AG10803 (cell line): ENCODE measurements at regions not wholly inside any gene's neighbourhood (a gene's known extent, or its start where the extent isn't known, plus 50 kb on each side); places are given as distances from the start of the nearest gene placed in this dataset.

Source experiments
- DNase-seq: peaks from one replicate; pipeline ENCODE4 v3.0.0; 2010; ENCODE audit warnings: low read depth
- H3K4me3 ChIP-seq: 2 replicates; pipeline ENCODE4 v1.5.1; 2011; ENCODE audit warnings: mild to moderate bottlenecking, low read length, control low read depth
- TF ChIP-seq, protein P1 (sequence below): conservative IDR thresholded peaks from 2 replicates; pipeline ENCODE4 v1.5.1; 2011; ENCODE audit warnings: mild to moderate bottlenecking, low read length, control low read depth, inconsistent platforms

DNA sequence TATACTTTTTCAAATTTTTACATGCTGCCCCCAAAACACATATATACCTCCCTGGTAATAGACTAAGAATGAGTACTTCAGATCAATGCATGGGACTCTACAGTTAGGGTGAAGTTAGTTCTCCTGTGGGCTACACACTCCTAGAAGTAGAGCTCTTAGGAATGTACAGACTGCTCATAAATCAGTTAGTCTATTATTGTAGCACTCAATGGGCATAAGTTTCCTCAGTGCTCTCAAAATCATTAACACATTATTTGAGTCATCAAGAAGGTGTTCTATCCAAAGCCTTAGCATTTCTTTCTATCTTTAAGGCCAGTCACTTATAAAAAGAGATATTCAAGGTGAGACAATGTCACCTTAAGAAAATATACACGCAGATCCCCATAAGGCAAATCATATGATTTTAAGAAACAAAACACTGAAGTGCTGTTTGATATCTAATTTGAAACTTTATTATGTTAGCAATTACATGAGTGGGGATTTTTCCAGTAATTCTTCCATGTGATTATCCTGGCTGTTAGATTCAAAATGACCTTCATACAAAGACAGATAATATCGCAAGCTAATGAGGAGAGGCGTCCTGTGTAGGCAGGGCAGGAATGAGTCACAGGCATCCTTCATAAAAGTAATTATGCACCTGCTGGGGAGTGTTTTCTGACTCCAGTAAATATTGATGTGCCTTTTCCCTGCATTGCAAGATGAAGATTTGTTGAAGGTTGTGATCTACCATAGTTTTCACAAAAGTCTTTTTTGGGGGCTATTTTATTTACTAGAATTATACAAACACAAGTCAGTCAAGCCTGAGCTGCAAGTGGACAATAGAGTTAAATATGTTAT is 167.2 kb upstream of the ATP1B1 start:
- TF ChIP-seq, protein P1, sequence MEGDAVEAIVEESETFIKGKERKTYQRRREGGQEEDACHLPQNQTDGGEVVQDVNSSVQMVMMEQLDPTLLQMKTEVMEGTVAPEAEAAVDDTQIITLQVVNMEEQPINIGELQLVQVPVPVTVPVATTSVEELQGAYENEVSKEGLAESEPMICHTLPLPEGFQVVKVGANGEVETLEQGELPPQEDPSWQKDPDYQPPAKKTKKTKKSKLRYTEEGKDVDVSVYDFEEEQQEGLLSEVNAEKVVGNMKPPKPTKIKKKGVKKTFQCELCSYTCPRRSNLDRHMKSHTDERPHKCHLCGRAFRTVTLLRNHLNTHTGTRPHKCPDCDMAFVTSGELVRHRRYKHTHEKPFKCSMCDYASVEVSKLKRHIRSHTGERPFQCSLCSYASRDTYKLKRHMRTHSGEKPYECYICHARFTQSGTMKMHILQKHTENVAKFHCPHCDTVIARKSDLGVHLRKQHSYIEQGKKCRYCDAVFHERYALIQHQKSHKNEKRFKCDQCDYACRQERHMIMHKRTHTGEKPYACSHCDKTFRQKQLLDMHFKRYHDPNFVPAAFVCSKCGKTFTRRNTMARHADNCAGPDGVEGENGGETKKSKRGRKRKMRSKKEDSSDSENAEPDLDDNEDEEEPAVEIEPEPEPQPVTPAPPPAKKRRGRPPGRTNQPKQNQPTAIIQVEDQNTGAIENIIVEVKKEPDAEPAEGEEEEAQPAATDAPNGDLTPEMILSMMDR = no peak
- H3K4me3 ChIP-seq = no peak overlapping the region
- no peak for DNase-seq

DNA sequence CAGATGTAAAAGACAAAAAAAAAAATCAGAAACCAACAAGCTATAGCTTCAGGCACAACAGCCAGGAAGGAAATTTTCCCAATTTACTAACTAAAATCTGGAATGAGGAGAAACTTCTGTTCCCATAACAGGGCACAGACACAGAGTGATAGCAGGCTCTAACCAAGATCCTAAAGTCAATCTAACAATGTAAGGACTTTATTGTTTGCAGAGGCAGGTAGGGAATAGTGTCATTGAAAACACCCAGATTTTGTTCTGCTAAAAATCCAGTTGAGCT is 166.6 kb upstream of the ATP1B1 start:
- no peak overlapping the region for H3K4me3 ChIP-seq
- TF ChIP-seq, protein P1 = no peak
- DNase-seq = no peak

- no peak for DNase-seq
- H3K4me3 ChIP-seq = no peak overlapping the region
- TF ChIP-seq, protein P1 = no peak
Measured at GRCh38 chr1:168941640-168942039, 164.8 kb upstream of the ATP1B1 start.

GRCh38 chr1:168942165-168942564 is 164.3 kb upstream of the ATP1B1 start:
- no peak for DNase-seq
- H3K4me3 ChIP-seq = no peak overlapping the region
- TF ChIP-seq, protein P1 = no peak

DNA sequence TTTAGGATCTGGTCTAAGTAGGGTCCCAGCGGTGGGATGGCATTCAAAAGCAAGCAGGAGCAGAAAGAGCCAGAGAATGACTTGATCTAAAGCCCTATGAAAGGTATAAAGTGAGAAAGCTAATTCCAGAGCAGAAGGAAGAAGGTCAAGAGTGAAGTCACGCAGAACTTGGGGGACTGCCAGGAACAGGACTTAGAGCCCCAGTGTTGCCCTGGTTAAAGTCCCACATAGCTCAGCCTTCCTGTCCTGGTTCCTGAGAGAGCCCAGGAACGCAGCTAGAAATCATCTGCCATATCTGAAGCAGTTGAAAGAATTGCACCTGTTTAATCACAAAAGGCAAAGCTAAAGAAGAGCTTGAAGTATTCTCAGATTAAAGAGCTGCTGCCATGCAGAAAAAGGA is 160.6 kb upstream of the ATP1B1 start:
- TF ChIP-seq, protein P1 = no peak
- no peak for DNase-seq
- no peak overlapping the region for H3K4me3 ChIP-seq

DNA sequence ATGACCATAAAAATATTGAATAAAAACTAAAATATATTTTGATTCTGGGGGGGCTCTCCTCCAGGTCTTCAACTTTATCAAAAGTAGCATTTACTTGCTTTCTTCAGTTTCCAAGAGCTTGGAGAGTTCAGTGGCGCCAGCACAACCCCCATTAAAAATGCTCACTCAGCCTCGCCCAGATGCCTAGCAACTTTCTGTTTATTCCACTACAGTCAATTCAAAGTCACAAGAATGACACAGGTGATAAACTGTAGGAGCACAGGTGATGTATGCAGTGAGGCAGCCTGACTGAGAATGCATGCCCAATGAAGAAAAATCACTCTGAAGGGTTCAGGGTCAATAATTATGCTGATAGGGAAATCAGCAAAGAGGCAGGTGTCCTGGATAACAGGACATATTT is 159.4 kb upstream of the ATP1B1 start:
- no peak for DNase-seq
- TF ChIP-seq, protein P1 = no peak
- H3K4me3 ChIP-seq = no peak overlapping the region

- no peak for DNase-seq
- no peak overlapping the region for H3K4me3 ChIP-seq
- TF ChIP-seq, protein P1 = no peak
Measured at GRCh38 chr1:168949672-168950071, 156.8 kb upstream of the ATP1B1 start.
